Panc1 (cell line): ENCODE measurements at regions not wholly inside any gene's neighbourhood (a gene's known extent, or its start where the extent isn't known, plus 50 kb on each side); places are given as distances from the start of the nearest gene placed in this dataset.

Experiments
- ATAC-seq: fragments of 200-7000 bp; cut with Tn5 transposase; 2 replicates; pipeline ENCODE4 v1.9.1; 2020; ENCODE audit warnings: mild to moderate bottlenecking, moderate library complexity
- BruUV-seq: library from RNA; stranded (reverse); fragments of 400-500 nt; replicated peaks from 2 replicates; lab custom pipeline; 2021; lab: Mats Ljungman, UMichigan
- CTCF ChIA-PET: fragments of 300-600 bp; sonication (Branson Sonifier 250); formaldehyde crosslinking; loops from one replicate; lab custom pipeline; 2022; ENCODE audit warnings: antibody characterized with exemption; lab: Charles Lee
- POLR2A ChIA-PET: fragments of 300-600 bp; sonication (Branson Sonifier 250); formaldehyde crosslinking; loops from one replicate; lab custom pipeline; 2022; ENCODE audit warnings: antibody characterized with exemption; lab: Charles Lee
- DNase-seq: peaks from one replicate; pipeline ENCODE4 v3.0.0-alpha.2; 2010; ENCODE audit warnings: low read depth, low spot score
- H3K27ac ChIP-seq: 2 replicates; pipeline ENCODE4 v1.5.1; 2011; ENCODE audit warnings: mild to moderate bottlenecking, low read length, inconsistent platforms
- H3K27me3 ChIP-seq: fragments of 200-500 bp; sonication (Bioruptor generic); 2 replicates; pipeline ENCODE4 v1.6.0; 2014; ENCODE audit warnings: low read length, inconsistent platforms; ENCODE audit not compliant: control insufficient read depth, insufficient read depth
- H3K36me3 ChIP-seq: fragments of 200-500 bp; sonication (Bioruptor generic); 2 replicates; pipeline ENCODE4 v1.5.1; 2014; ENCODE audit warnings: inconsistent platforms, mild to moderate bottlenecking, low read length, moderate library complexity; ENCODE audit not compliant: control insufficient read depth, insufficient read depth
- H3K4me1 ChIP-seq: 2 replicates; pipeline ENCODE4 v1.5.1; 2011; ENCODE audit warnings: inconsistent platforms, mild to moderate bottlenecking, low read length, moderate library complexity; ENCODE audit not compliant: control insufficient read depth, insufficient read depth
- H3K4me3 ChIP-seq, 2 experiments: 2 replicates each; pipeline ENCODE4 v1.5.1; 2011 to 2012; ENCODE audit warnings: low read depth in 2 of 2, low read length in 2 of 2, mild to moderate bottlenecking in 2 of 2, inconsistent platforms in 1 of 2, moderate library complexity in 1 of 2
- H3K9me3 ChIP-seq: fragments of 200-500 bp; sonication (Bioruptor generic); 2 replicates; pipeline ENCODE4 v1.5.1; 2014; ENCODE audit warnings: low read depth, mild to moderate bottlenecking, inconsistent platforms, low read length, moderate library complexity; ENCODE audit not compliant: control insufficient read depth, insufficient read depth
- CTCF ChIP-seq: fragments of 450-650 bp; IDR thresholded peaks from 2 replicates; pipeline ENCODE4 v1.5.1; 2017; ENCODE audit warnings: mild to moderate bottlenecking
- POLR2AphosphoS5 ChIP-seq: IDR thresholded peaks from 2 replicates; pipeline ENCODE4 v1.6.1; 2012; ENCODE audit warnings: mild to moderate bottlenecking, low read depth, low read length, moderate library complexity
- SIN3A ChIP-seq: IDR thresholded peaks from 2 replicates; pipeline ENCODE4 v1.6.1; 2012; ENCODE audit warnings: low read depth, mild to moderate bottlenecking, low read length, moderate library complexity, borderline replicate concordance; ENCODE audit not compliant: insufficient read depth
- TCF7L2 ChIP-seq: IDR thresholded peaks from 2 replicates; pipeline ENCODE4 v1.6.1; 2011; ENCODE audit warnings: mild to moderate bottlenecking, low read depth, low read length, inconsistent platforms
- in situ Hi-C: cut with HindIII; loops from 2 replicates; pipeline ENCODE4 v1.10.0; 2016; ENCODE audit warnings: low sequenced_read_pairs, low pct_unique_long_range_greater_than_20kb
- intact Hi-C: fragments of 100-400 bp; cut with micrococcal nuclease; formaldehyde crosslinking; loops from one replicate; pipeline ENCODE4 v1.10.0; 2022; ENCODE audit not compliant: unreplicated experiment
- TF ChIP-seq, protein P1 (sequence below), 2 experiments: IDR thresholded peaks; 2 replicates each; pipeline ENCODE4 v1.6.1; 2011 to 2012; ENCODE audit warnings: low read depth in 2 of 2, control low read depth in 1 of 2, low read length in 1 of 2, mild to moderate bottlenecking in 1 of 2, moderate library complexity in 1 of 2; ENCODE audit not compliant: insufficient read depth in 1 of 2

DNA sequence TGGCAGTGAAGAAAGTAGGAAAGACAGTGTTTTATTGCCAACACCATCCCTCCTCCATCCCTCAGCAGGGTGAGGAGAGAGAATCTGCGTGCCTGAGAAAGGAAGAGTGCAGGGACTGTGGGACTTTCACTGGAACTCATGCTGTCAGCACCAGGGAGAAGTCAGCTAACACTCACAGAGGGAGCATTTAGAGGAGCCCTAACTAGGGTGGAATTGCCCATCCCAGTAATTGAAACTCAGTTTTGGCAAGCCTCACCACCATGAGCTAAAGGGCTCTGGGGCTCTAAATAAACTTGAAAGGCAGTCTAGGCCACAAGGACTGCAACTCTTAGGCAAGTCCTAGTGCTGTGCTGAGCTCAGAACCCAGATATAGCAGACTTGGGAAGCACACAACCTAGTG, 622.3 kb downstream of the SEMA5A start:
- no peak for ATAC-seq
- in situ Hi-C loops, result no loop called here
- H3K4me1 ChIP-seq, result no peaks in the 10 kb centered on the region

GRCh38 chr5:8924054-8924793, 621.7 kb downstream of the SEMA5A start:
- Histone ChIP-seq H3K27ac (no peak overlapping the region), H3K27me3 (no peaks in the 10 kb centered on the region), H3K9me3 (no peaks in the 10 kb centered on the region), H3K4me3 (no peak overlapping the region), H3K36me3 (no peaks in the 10 kb centered on the region), H3K4me1 (no peaks in the 10 kb centered on the region)
- no peak for ATAC-seq
- in situ Hi-C loops, result no loop called here
- TF ChIP-seq TCF7L2, result no peak
- TF ChIP-seq, protein P1, sequence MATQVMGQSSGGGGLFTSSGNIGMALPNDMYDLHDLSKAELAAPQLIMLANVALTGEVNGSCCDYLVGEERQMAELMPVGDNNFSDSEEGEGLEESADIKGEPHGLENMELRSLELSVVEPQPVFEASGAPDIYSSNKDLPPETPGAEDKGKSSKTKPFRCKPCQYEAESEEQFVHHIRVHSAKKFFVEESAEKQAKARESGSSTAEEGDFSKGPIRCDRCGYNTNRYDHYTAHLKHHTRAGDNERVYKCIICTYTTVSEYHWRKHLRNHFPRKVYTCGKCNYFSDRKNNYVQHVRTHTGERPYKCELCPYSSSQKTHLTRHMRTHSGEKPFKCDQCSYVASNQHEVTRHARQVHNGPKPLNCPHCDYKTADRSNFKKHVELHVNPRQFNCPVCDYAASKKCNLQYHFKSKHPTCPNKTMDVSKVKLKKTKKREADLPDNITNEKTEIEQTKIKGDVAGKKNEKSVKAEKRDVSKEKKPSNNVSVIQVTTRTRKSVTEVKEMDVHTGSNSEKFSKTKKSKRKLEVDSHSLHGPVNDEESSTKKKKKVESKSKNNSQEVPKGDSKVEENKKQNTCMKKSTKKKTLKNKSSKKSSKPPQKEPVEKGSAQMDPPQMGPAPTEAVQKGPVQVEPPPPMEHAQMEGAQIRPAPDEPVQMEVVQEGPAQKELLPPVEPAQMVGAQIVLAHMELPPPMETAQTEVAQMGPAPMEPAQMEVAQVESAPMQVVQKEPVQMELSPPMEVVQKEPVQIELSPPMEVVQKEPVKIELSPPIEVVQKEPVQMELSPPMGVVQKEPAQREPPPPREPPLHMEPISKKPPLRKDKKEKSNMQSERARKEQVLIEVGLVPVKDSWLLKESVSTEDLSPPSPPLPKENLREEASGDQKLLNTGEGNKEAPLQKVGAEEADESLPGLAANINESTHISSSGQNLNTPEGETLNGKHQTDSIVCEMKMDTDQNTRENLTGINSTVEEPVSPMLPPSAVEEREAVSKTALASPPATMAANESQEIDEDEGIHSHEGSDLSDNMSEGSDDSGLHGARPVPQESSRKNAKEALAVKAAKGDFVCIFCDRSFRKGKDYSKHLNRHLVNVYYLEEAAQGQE (IDR thresholded peaks at IDR 0.05; ENCODE audit: insufficient read depth in 1 of 2, low read depth in 2 of 2, low read length in 1 of 2), result no peak
- no peak for TF ChIP-seq CTCF
- no peak for TF ChIP-seq POLR2AphosphoS5
- TF ChIP-seq SIN3A, result no peak
- DNase-seq, result no peak
- intact Hi-C loops, result no loop called here
- CTCF ChIA-PET, result no interaction called here
- no TSS peak for BruUV-seq
- POLR2A ChIA-PET, result interaction anchor here (0.6 kb wide), 1 partner anchor 12 kb away, joined by 11 read pairs; no protein-coding TSS in a partner anchor

More for the DNA sequence above, 622.3 kb downstream of the SEMA5A start:
- intact Hi-C loops, result no loop called here
- no peaks in the 10 kb centered on the region for H3K36me3 ChIP-seq
- H3K4me3 ChIP-seq, result no peak overlapping the region
- ChIA-PET CTCF (no interaction called here), POLR2A (interaction anchor here (0.6 kb wide), 1 partner anchor 11 kb away, joined by 11 read pairs; no protein-coding TSS in a partner anchor)
- H3K27me3 ChIP-seq, result no peaks in the 10 kb centered on the region
- no peak for DNase-seq
- BruUV-seq, result no TSS peak
- no peak for TF ChIP-seq TCF7L2
- TF ChIP-seq, protein P1 (IDR thresholded peaks at IDR 0.05; ENCODE audit: insufficient read depth in 1 of 2, low read depth in 2 of 2, low read length in 1 of 2), result no peak
- no peak for TF ChIP-seq POLR2AphosphoS5
- TF ChIP-seq SIN3A, result no peak
- TF ChIP-seq CTCF, result no peak
- no peaks in the 10 kb centered on the region for H3K9me3 ChIP-seq
- H3K27ac ChIP-seq, result no peak overlapping the region
